GM21447 (cell line): ENCODE measurements at regions not wholly inside any gene's neighbourhood (a gene's known extent, or its start where the extent isn't known, plus 50 kb on each side); places are given as distances from the start of the nearest gene placed in this dataset.
"Not testable (repeated sequence)": the region's sequence is repeated elsewhere in the genome, so short reads cannot be mapped to it uniquely, and the experiment has no call there.

ENCODE experiments used
- ATAC-seq: cut with Tn5 transposase; IDR thresholded peaks from one replicate; pipeline ENCODE4 v1.9.1; 2021; ENCODE audit not compliant: unreplicated experiment

GRCh38 chr1:157369808-157370521 is 182.3 kb downstream of the FCRL5 start:
- no peak for ATAC-seq

DNA sequence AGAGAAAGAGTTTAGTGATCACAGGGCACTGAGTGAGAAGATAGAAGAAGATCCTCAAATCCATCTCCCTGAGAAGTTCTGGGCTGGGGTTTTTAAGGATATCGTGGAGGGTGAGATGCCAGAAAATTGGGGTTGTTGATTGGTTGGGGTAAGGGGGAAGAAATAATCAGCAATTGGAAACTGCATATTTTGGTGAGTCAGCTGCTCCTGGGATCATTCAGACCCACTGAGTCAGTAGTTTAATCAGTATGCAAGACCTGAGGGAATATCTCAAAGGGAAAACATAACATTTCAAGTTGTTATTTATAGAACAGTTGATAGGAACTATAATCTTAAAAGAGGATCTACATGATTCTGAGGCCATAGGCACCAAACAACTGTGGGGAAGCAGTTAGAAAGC is 183.4 kb downstream of the FCRL5 start:
- not testable (repeated sequence) for ATAC-seq

DNA sequence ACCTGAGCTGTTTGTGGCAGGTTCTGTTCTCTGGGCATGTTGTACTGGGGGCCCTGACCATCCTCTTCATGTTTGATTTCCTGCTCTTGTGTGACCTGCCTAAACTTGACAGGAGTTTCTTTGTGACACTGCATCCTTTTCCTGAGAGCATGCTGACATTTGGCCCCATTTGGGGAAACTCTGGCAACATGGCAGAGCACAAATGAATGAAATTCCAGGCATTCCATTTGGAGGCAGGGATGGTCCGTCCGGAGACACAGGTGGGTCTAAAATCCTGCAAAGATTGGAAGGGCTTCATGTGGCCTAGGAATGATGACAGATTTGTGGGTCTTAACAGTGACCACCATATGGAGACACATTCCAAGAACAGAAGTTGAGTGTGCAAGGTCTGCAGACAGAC is 184.0 kb downstream of the FCRL5 start:
- no peak for ATAC-seq

DNA sequence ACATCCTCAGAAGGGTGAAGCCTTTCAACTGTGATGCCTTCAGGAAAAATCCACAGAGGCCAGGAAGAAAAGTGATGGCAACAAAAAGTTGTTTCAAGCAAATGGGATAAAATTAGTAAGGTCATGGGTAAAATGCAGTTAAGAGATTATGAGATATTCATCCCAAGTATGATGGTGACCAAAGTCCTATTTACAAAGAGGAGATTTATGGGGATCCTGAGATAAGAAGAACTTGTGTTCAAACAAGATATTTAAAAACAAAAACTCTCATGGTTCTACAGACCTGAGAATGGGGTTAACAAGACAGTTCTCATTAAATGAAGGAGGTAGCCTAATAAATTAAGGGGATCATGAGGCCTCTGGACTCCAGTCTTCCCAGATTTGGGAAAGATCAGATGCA is 184.4 kb downstream of the FCRL5 start:
- ATAC-seq, result no peak

- no peak for ATAC-seq
These were observed 185.1 kb downstream of the FCRL5 start for GRCh38 chr1:157367091-157367739.

GRCh38 chr1:157364612-157365011 is 187.7 kb downstream of the FCRL5 start:
- no peak for ATAC-seq

- ATAC-seq, result peak; percentile 73
These were observed 188.6 kb downstream of the FCRL5 start for GRCh38 chr1:157363660-157364140.

DNA sequence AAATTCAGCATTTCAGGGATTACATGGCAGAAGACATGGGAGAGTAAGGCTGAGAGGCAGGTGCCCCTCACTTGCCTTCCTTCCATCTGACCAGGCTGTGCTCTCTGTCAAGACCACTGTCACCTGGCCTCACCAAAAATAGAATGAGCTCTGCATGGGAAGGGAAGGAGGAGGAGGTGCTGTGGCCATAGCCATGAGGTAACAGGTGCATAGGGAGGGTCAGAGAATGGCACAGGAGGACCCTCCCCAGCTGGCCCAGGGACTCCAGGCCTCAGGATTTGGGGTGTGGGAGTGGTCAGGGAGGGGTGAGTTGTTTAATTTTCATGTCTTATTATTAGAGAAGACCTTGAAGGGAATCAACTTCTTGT is 192.3 kb downstream of the FCRL5 start:
- ATAC-seq, result no peak

DNA sequence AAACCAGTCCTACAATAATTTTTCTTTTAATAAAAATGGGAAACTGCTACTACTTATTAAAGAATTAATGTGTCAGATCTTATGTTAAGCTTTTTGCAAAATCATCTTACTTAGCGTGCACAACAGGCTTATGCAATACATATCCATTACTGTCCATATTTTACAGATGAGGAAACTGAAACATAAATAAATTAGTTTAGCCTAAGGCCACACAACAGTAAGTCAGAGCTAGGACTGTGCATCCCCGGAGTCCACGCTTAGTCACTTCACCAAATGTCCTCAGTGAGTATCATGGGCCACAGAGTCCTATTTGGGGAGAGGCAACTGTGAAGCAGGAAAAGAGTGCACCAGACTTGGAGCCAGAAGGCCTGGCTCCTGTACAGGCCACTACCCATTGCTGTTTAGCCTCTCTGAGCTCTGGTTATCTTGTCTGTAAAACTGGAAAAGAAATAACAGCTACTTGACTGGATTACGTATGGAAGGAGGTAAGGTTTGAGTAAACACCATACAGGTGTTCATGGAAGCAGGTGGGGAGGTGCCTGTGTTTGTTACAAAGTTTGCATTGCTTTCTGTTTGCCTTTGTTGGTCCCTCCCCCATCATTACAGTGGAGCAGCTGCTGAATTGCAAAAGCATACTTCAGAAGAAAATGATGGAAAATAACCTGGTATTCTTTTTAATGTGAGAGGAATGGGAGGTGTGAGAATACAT is 192.8 kb downstream of the FCRL5 start:
- no peak for ATAC-seq

GRCh38 chr1:157357111-157357510 is 195.2 kb downstream of the FCRL5 start:
- no peak for ATAC-seq

GRCh38 chr1:157356601-157357000 is 195.7 kb downstream of the FCRL5 start:
- no peak for ATAC-seq

GRCh38 chr1:157353546-157353945 is 198.8 kb downstream of the FCRL5 start:
- no peak for ATAC-seq

- no peak for ATAC-seq
These were observed 199.4 kb downstream of the FCRL5 start for GRCh38 chr1:157352817-157353408.

- no peak for ATAC-seq
These were observed 200.1 kb downstream of the FCRL5 start for GRCh38 chr1:157352216-157352615.

GRCh38 chr1:157351800-157352199 is 200.5 kb downstream of the FCRL5 start:
- ATAC-seq, result not testable (repeated sequence)

- no peak for ATAC-seq
These were observed 203.5 kb downstream of the FCRL5 start for GRCh38 chr1:157348538-157349480.

DNA sequence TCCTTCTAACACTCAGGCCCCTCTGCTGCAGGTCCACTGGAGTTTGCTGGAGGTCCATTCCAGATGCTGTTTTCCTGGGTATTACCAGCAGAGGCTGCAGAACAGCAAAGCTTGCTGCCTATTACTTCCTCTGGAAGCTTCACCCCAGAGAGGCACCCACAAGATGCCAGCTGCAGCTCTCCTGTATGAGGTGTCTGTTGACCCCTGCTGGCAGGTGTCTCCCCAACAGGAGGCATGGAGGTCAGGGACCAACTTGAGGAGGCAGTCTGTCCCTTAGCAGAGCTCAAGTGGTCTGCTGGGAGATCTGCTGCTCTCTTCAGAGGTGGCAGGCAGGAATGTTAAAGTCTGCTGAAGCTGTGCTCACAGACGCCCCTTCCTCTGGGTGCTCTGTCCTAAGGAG is 204.8 kb downstream of the FCRL5 start:
- ATAC-seq, result no peak

DNA sequence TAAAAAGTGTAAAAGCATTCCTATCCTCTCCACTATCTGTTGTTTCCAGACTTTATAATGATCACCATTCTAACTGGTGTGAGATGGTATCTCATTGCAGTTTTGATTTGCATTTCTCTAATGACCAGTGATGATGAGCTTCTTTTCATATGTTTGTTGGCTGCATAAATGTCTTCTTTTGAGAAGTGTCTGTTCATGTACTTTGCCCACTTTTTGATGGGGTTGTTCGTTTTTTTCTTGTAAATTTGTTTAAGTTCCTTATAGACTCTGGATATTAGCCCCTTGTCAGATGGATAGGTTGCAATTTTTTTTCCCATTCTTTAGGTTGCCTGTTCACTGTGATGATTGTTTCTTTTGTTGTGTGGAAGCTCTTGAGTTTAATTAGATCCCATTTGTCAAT is 199.6 kb upstream of the ETV3 start:
- not testable (repeated sequence) for ATAC-seq

- ATAC-seq, result no peak
These were observed 196.9 kb upstream of the ETV3 start for GRCh38 chr1:157335056-157335455.

DNA sequence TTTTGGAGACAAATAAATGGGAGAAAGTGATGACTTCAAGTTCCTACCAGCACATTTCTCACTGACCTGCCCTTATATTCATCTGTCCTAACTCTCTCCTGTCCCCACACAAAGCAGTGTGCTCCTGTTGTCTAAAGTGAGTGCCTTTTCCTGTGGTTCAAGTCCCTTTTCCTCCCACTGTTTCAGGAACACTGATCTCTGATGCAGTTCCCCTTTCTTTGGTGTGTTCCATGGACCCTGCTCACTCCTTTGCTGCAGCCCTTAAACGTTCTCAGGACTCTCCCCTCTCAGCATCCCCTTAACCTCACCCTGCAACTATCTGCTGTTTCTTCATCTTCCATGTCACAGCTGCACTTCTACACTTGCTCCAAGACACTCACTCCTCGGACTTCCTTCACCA is 195.8 kb upstream of the ETV3 start:
- ATAC-seq, result no peak

- ATAC-seq, result not testable (repeated sequence)
These were observed 192.0 kb upstream of the ETV3 start for GRCh38 chr1:157330177-157330576.
